Forelimb muscle (tissue), 1 donor: ENCODE measurements at regions not wholly inside any gene's neighbourhood (a gene's known extent, or its start where the extent isn't known, plus 50 kb on each side); places are given as distances from the start of the nearest gene placed in this dataset.

Experiments used
- DNase-seq: peaks from one replicate; pipeline ENCODE4 v3.0.0-alpha.2; 2013; ENCODE audit warnings: low read depth

- no peak for DNase-seq
Measured at GRCh38 chr1:82695443-82695842, 894.7 kb downstream of the ADGRL2 start.

GRCh38 chr1:82690411-82690810 lies 889.7 kb downstream of the ADGRL2 start:
- DNase-seq, result no peak

GRCh38 chr1:82689217-82689616 lies 888.5 kb downstream of the ADGRL2 start:
- no peak for DNase-seq

- no peak for DNase-seq
Measured at GRCh38 chr1:82686774-82687173, 886.0 kb downstream of the ADGRL2 start.

GRCh38 chr1:82646888-82647287 lies 846.2 kb downstream of the ADGRL2 start:
- DNase-seq, result no peak

GRCh38 chr1:82646336-82646735 lies 845.6 kb downstream of the ADGRL2 start:
- DNase-seq, result no peak

- DNase-seq, result no peak
Measured at GRCh38 chr1:82644186-82644915, 843.6 kb downstream of the ADGRL2 start.

GRCh38 chr1:82640352-82640751 lies 839.6 kb downstream of the ADGRL2 start:
- no peak for DNase-seq

GRCh38 chr1:82634266-82634665 lies 833.5 kb downstream of the ADGRL2 start:
- no peak for DNase-seq

- DNase-seq, result no peak
Measured at GRCh38 chr1:82632155-82632554, 831.4 kb downstream of the ADGRL2 start.

GRCh38 chr1:82628887-82629286 lies 828.2 kb downstream of the ADGRL2 start:
- DNase-seq, result no peak

GRCh38 chr1:82625537-82625936 lies 824.8 kb downstream of the ADGRL2 start:
- no peak for DNase-seq

- no peak for DNase-seq
Measured at GRCh38 chr1:82621076-82621475, 820.3 kb downstream of the ADGRL2 start.

GRCh38 chr1:82614090-82614489 lies 813.4 kb downstream of the ADGRL2 start:
- no peak for DNase-seq

- no peak for DNase-seq
Measured at GRCh38 chr1:82612986-82613385, 812.3 kb downstream of the ADGRL2 start.

- DNase-seq, result no peak
Measured at GRCh38 chr1:82606546-82606945, 805.8 kb downstream of the ADGRL2 start.

- DNase-seq, result no peak
Measured at GRCh38 chr1:82604524-82604923, 803.8 kb downstream of the ADGRL2 start.

- DNase-seq, result no peak
Measured at GRCh38 chr1:82600314-82600713, 799.6 kb downstream of the ADGRL2 start.

GRCh38 chr1:82598812-82599211 lies 798.1 kb downstream of the ADGRL2 start:
- no peak for DNase-seq

GRCh38 chr1:82598337-82598736 lies 797.6 kb downstream of the ADGRL2 start:
- no peak for DNase-seq

GRCh38 chr1:82597649-82598048 lies 796.9 kb downstream of the ADGRL2 start:
- no peak for DNase-seq

- DNase-seq, result no peak
Measured at GRCh38 chr1:82597141-82597540, 796.4 kb downstream of the ADGRL2 start.

GRCh38 chr1:82593561-82593960 lies 792.8 kb downstream of the ADGRL2 start:
- DNase-seq, result no peak

- DNase-seq, result no peak
Measured at GRCh38 chr1:82589588-82589987, 788.9 kb downstream of the ADGRL2 start.
